HCT116 (cell line): ENCODE measurements at regions not wholly inside any gene's neighbourhood (a gene's known extent, or its start where the extent isn't known, plus 50 kb on each side); places are given as distances from the start of the nearest gene placed in this dataset.

ENCODE experiments used
- ATAC-seq: fragments of 200-7000 bp; cut with Tn5 transposase; 2 replicates; pipeline ENCODE4 v1.9.1; 2020; ENCODE audit warnings: mild to moderate bottlenecking, moderate library complexity
- BruUV-seq: library from RNA; stranded (reverse); fragments of 400-500 nt; replicated peaks from 2 replicates; lab custom pipeline; 2021; lab: Mats Ljungman, UMichigan
- CTCF ChIA-PET: fragments of 300-600 bp; sonication (Branson Sonifier 250); formaldehyde crosslinking; loops from one replicate; lab custom pipeline; 2021; ENCODE audit warnings: antibody characterized with exemption; lab: Charles Lee
- POLR2A ChIA-PET: fragments of 300-600, 350-600 bp; sonication (Branson Sonifier 250); formaldehyde crosslinking; loops from one replicate; lab custom pipeline; 2021; ENCODE audit warnings: antibody characterized with exemption; lab: Charles Lee
- RAD21 ChIA-PET, 2 experiments: fragments of 300-600 bp; sonication (Branson Sonifier 250); formaldehyde crosslinking; loops; one replicate each; lab custom pipeline; 2023; ENCODE audit warnings: low total read pairs in 2 of 2; ENCODE audit not compliant: uncharacterized antibody in 2 of 2, unreplicated experiment in 2 of 2, low non-redundant PET in 1 of 2; lab: Charles Lee
- DNase-seq: peaks from one replicate; pipeline ENCODE4 v3.0.0-alpha.2; 2010; ENCODE audit warnings: low read depth, low spot score
- H2AFZ ChIP-seq: fragments of 200-600 bp; shearing (Covaris generic), sonication (generic); 2 replicates; pipeline ENCODE4 v1.6.1; 2017; ENCODE audit warnings: low read depth, mixed run types, mixed read lengths, antibody characterized with exemption, low read length; ENCODE audit not compliant: poor library complexity, severe bottlenecking
- H3K27ac ChIP-seq: 2 replicates; pipeline ENCODE4 v1.5.1; 2012; ENCODE audit warnings: low read depth, low read length
- H3K27me3 ChIP-seq: fragments of 200-600 bp; sonication (generic); 2 replicates; pipeline ENCODE4 v1.6.1; 2016; ENCODE audit warnings: mixed run types, low read length, mixed read lengths; ENCODE audit not compliant: insufficient read depth
- H3K36me3 ChIP-seq, 2 experiments: fragments of 200-500 bp in 1 of 2; fragments of 200-600 bp in 1 of 2; sonication (Bioruptor generic) in 1 of 2; sonication (generic) in 1 of 2; 2 replicates each; pipeline versions ENCODE4 v1.5.1 to v1.6.1; 2014 to 2016; ENCODE audit warnings: low read length in 2 of 2, inconsistent platforms in 1 of 2, mixed read lengths in 1 of 2, mixed run types in 1 of 2; ENCODE audit not compliant: insufficient read depth in 2 of 2, control insufficient read depth in 1 of 2
- H3K4me1 ChIP-seq, 2 experiments: fragments of 200-600 bp in 1 of 2; sonication (generic) in 1 of 2; 2 replicates each; pipeline versions ENCODE4 v1.5.1 to v1.6.1; 2012 to 2017; ENCODE audit warnings: low read length in 2 of 2, inconsistent platforms in 1 of 2, mild to moderate bottlenecking in 1 of 2, mixed read lengths in 1 of 2, mixed run types in 1 of 2, moderate library complexity in 1 of 2; ENCODE audit not compliant: insufficient read depth in 2 of 2, control insufficient read depth in 1 of 2
- H3K4me2 ChIP-seq: fragments of 200-600 bp; sonication (generic); 2 replicates; pipeline ENCODE4 v1.6.1; 2017; ENCODE audit warnings: mixed run types, low read length, mixed read lengths
- H3K4me3 ChIP-seq, 2 experiments: fragments of 200-600 bp in 1 of 2; sonication (generic) in 1 of 2; replicated peaks in 1 of 2; 2 replicates each; pipeline ENCODE4 v1.5.1; 2011 to 2016; ENCODE audit warnings: low read length in 2 of 2, control low read depth in 1 of 2, low read depth in 1 of 2, mild to moderate bottlenecking in 1 of 2, mixed read lengths in 1 of 2, mixed run types in 1 of 2
- H3K79me2 ChIP-seq: fragments of 200-600 bp; sonication (generic); 2 replicates; pipeline ENCODE4 v1.6.1; 2017; ENCODE audit warnings: mild to moderate bottlenecking, mixed run types, low read length, moderate library complexity, mixed read lengths; ENCODE audit not compliant: insufficient read depth
- H3K9ac ChIP-seq: fragments of 200-600 bp; sonication (generic); 2 replicates; pipeline ENCODE4 v1.6.1; 2016; ENCODE audit warnings: low read length, mixed read lengths
- H3K9me2 ChIP-seq: fragments of 200-600 bp; sonication (generic), shearing (Covaris generic); 2 replicates; pipeline ENCODE4 v1.6.1; 2017; ENCODE audit warnings: mixed run types, mild to moderate bottlenecking, moderate library complexity; ENCODE audit not compliant: insufficient read depth
- H3K9me3 ChIP-seq, 2 experiments: fragments of 200-500 bp in 1 of 2; fragments of 200-600 bp in 1 of 2; sonication (Bioruptor generic) in 1 of 2; sonication (generic) in 1 of 2; 2 replicates each; pipeline ENCODE4 v1.6.1; 2014 to 2017; ENCODE audit warnings: low read length in 2 of 2, mixed read lengths in 2 of 2, inconsistent platforms in 1 of 2, low read depth in 1 of 2, mild to moderate bottlenecking in 1 of 2, mixed run types in 1 of 2, moderate library complexity in 1 of 2; ENCODE audit not compliant: control insufficient read depth in 1 of 2, insufficient read depth in 1 of 2
- H4K20me1 ChIP-seq: fragments of 200-600 bp; sonication (generic), shearing (Covaris generic); 2 replicates; pipeline ENCODE4 v1.6.1; 2017; ENCODE audit warnings: mixed run types, mild to moderate bottlenecking, moderate library complexity; ENCODE audit not compliant: insufficient read depth
- EZH2 ChIP-seq: fragments of 200-600 bp; sonication (generic); IDR thresholded peaks from 2 replicates; pipeline ENCODE4 v1.6.1; 2017; ENCODE audit warnings: antibody characterized with exemption, mixed run types
- EZH2phosphoT487 ChIP-seq: fragments of 200-600 bp; IDR thresholded peaks from 2 replicates; pipeline ENCODE4 v1.6.1; 2018; ENCODE audit warnings: antibody characterized with exemption, borderline replicate concordance
- FOSL1 ChIP-seq: IDR thresholded peaks from 2 replicates; pipeline ENCODE4 v1.6.1; 2012; ENCODE audit warnings: low read depth
- POLR2A ChIP-seq: IDR thresholded peaks from 2 replicates; pipeline ENCODE4 v1.7.0; 2011; ENCODE audit warnings: borderline replicate concordance; ENCODE audit not compliant: insufficient read depth, insufficient read length; ENCODE audit errors: extremely low read depth
- YY1 ChIP-seq: IDR thresholded peaks from 2 replicates; pipeline ENCODE4 v1.6.1; 2011; ENCODE audit warnings: low read length, low read depth, moderate library complexity, mild to moderate bottlenecking; ENCODE audit not compliant: insufficient replicate concordance; ENCODE audit errors: extremely low read depth
- ZFX ChIP-seq: fragments of 450-650 bp; IDR thresholded peaks from 2 replicates; pipeline ENCODE4 v1.6.1; 2017
- ZNF274 ChIP-seq: fragments of 200-500 bp; sonication (Bioruptor generic); IDR thresholded peaks from 2 replicates; pipeline ENCODE4 v1.6.1; 2014; ENCODE audit warnings: mild to moderate bottlenecking, low read depth, low read length, inconsistent platforms
- intact Hi-C: fragments of 100-400 bp; cut with micrococcal nuclease; formaldehyde crosslinking; loops from 2 replicates; pipeline ENCODE4 v1.10.0; 2022
- TF ChIP-seq, protein P1 (sequence below): IDR thresholded peaks from 2 replicates; pipeline ENCODE4 v1.6.1; 2012
- TF ChIP-seq, protein P2 (sequence below), 3 experiments: fragments of 200-600 bp in 1 of 3; sonication (generic) in 1 of 3; IDR thresholded peaks in 2 of 3; conservative IDR thresholded peaks in 1 of 3; 2 replicates each; pipeline ENCODE4 v1.5.1; 2012 to 2017; ENCODE audit warnings: low read depth in 2 of 3, low read length in 2 of 3, antibody characterized with exemption in 1 of 3, borderline replicate concordance in 1 of 3, control low read depth in 1 of 3, mild to moderate bottlenecking in 1 of 3, mixed read lengths in 1 of 3, mixed run types in 1 of 3, moderate library complexity in 1 of 3; ENCODE audit not compliant: insufficient read depth in 1 of 3
- TF ChIP-seq, protein P3 (sequence below): IDR thresholded peaks from 2 replicates; pipeline ENCODE4 v1.6.1; 2011; ENCODE audit warnings: mild to moderate bottlenecking, low read length, moderate library complexity; ENCODE audit not compliant: insufficient replicate concordance; ENCODE audit errors: extremely low read depth
- TF ChIP-seq, protein P4 (sequence below): IDR thresholded peaks from 2 replicates; pipeline ENCODE4 v1.6.1; 2012; ENCODE audit warnings: low read depth

DNA sequence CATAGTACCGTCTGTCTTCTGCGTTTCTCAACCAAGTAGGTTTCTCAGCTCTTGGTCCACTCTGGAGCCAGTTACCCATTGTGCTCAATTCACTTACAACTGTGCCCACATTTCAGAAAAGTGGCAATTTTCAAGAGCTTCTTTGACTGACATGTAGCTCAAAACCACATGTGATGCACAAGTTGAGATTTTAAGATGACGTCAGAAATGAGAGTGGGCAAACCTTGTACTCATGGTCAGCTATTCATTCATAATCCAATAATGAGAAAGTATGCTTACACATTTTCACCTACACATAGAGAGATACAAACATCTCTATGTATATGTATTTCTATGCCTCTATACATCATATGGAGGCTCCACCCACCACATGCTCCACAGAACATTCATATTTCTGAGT, 487.2 kb upstream of the AKR1E2 start:
- POLR2A ChIA-PET: no interaction called here
- Histone ChIP-seq H3K9me2 (no peaks in the 10 kb centered on the region), H3K4me1 (peaks cover under 1 to 2% of the 10 kb centered on the region in 2 experiments; a peak in 2 of 4 replicates), H3K79me2 (no peaks in the 10 kb centered on the region), H4K20me1 (no peaks in the 10 kb centered on the region), H3K27me3 (no peaks in the 10 kb centered on the region), H3K27ac (no peak overlapping the region), H3K9ac (no peak overlapping the region), H3K4me2 (no peak overlapping the region), H2AFZ (no peak overlapping the region), H3K36me3 (no peaks in the 10 kb centered on the region), H3K9me3 (no peaks in the 10 kb centered on the region)
- intact Hi-C loops: no loop called here
- CTCF ChIA-PET: no interaction called here
- BruUV-seq: no TSS peak
- no peak for DNase-seq
- no peak for ATAC-seq
- TF ChIP-seq, protein P1, sequence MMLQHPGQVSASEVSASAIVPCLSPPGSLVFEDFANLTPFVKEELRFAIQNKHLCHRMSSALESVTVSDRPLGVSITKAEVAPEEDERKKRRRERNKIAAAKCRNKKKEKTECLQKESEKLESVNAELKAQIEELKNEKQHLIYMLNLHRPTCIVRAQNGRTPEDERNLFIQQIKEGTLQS: no peak
- TF ChIP-seq EZH2phosphoT487 (no peak), ZFX (no peak)
- TF ChIP-seq, protein P2, sequence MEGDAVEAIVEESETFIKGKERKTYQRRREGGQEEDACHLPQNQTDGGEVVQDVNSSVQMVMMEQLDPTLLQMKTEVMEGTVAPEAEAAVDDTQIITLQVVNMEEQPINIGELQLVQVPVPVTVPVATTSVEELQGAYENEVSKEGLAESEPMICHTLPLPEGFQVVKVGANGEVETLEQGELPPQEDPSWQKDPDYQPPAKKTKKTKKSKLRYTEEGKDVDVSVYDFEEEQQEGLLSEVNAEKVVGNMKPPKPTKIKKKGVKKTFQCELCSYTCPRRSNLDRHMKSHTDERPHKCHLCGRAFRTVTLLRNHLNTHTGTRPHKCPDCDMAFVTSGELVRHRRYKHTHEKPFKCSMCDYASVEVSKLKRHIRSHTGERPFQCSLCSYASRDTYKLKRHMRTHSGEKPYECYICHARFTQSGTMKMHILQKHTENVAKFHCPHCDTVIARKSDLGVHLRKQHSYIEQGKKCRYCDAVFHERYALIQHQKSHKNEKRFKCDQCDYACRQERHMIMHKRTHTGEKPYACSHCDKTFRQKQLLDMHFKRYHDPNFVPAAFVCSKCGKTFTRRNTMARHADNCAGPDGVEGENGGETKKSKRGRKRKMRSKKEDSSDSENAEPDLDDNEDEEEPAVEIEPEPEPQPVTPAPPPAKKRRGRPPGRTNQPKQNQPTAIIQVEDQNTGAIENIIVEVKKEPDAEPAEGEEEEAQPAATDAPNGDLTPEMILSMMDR (IDR thresholded peaks at IDR 0.05 in 2 of 3, conservative IDR thresholded peaks at IDR 0.05 in 1 of 3; ENCODE audit: borderline replicate concordance in 1 of 3, insufficient read depth in 1 of 3, low read depth in 2 of 3, low read length in 2 of 3): no peak
- TF ChIP-seq, all 23 proteins: peak for 0
- RAD21 ChIA-PET: no interaction called here
- no peak overlapping the region for H3K4me3 ChIP-seq

DNA sequence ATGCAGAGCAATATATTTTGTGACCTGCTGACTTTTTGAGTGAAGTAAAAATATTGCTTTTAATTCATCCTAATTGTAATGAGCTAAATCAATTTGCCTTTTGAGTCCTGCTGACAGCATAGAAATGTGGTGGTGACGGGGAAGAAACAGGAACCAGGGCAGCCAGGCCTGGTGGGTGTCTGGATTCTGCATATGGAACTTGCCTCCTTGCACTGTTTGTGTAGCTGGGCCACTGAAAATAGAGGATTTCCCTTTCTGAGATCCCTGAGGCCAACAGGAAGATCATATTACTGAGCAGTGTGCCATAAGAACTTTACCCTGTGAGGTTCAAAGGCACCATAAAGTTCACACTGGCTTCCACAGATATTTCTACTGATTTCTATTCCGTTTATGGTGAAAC, 488.4 kb upstream of the AKR1E2 start:
- Histone ChIP-seq H3K36me3 (no peaks in the 10 kb centered on the region), H3K9me3 (no peaks in the 10 kb centered on the region), H4K20me1 (no peaks in the 10 kb centered on the region), H3K27ac (no peak overlapping the region), H3K4me1 (no peaks in the 10 kb centered on the region), H3K9ac (no peak overlapping the region), H3K79me2 (no peaks in the 10 kb centered on the region), H3K4me3 (no peak overlapping the region), H3K27me3 (no peaks in the 10 kb centered on the region), H3K9me2 (no peaks in the 10 kb centered on the region), H2AFZ (no peak overlapping the region), H3K4me2 (no peak overlapping the region)
- BruUV-seq: no TSS peak
- TF ChIP-seq, protein P3, sequence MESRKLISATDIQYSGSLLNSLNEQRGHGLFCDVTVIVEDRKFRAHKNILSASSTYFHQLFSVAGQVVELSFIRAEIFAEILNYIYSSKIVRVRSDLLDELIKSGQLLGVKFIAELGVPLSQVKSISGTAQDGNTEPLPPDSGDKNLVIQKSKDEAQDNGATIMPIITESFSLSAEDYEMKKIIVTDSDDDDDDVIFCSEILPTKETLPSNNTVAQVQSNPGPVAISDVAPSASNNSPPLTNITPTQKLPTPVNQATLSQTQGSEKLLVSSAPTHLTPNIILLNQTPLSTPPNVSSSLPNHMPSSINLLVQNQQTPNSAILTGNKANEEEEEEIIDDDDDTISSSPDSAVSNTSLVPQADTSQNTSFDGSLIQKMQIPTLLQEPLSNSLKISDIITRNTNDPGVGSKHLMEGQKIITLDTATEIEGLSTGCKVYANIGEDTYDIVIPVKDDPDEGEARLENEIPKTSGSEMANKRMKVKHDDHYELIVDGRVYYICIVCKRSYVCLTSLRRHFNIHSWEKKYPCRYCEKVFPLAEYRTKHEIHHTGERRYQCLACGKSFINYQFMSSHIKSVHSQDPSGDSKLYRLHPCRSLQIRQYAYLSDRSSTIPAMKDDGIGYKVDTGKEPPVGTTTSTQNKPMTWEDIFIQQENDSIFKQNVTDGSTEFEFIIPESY: no peak
- TF ChIP-seq YY1: no peak
- TF ChIP-seq ZNF274: no peak
- no peak for TF ChIP-seq FOSL1
- TF ChIP-seq, protein P1: no peak
- no peak for TF ChIP-seq EZH2
- no peak for TF ChIP-seq POLR2A
- TF ChIP-seq, protein P4, sequence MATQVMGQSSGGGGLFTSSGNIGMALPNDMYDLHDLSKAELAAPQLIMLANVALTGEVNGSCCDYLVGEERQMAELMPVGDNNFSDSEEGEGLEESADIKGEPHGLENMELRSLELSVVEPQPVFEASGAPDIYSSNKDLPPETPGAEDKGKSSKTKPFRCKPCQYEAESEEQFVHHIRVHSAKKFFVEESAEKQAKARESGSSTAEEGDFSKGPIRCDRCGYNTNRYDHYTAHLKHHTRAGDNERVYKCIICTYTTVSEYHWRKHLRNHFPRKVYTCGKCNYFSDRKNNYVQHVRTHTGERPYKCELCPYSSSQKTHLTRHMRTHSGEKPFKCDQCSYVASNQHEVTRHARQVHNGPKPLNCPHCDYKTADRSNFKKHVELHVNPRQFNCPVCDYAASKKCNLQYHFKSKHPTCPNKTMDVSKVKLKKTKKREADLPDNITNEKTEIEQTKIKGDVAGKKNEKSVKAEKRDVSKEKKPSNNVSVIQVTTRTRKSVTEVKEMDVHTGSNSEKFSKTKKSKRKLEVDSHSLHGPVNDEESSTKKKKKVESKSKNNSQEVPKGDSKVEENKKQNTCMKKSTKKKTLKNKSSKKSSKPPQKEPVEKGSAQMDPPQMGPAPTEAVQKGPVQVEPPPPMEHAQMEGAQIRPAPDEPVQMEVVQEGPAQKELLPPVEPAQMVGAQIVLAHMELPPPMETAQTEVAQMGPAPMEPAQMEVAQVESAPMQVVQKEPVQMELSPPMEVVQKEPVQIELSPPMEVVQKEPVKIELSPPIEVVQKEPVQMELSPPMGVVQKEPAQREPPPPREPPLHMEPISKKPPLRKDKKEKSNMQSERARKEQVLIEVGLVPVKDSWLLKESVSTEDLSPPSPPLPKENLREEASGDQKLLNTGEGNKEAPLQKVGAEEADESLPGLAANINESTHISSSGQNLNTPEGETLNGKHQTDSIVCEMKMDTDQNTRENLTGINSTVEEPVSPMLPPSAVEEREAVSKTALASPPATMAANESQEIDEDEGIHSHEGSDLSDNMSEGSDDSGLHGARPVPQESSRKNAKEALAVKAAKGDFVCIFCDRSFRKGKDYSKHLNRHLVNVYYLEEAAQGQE: no peak
- ATAC-seq: no peak
- RAD21 ChIA-PET: interaction anchor here in 1 of 2 experiments (0.5 kb wide), 1 partner anchor 173 kb away, joined by 3 read pairs; no protein-coding TSS in a partner anchor
- CTCF ChIA-PET: no interaction called here
- intact Hi-C loops: no loop called here
- no peak for DNase-seq
- POLR2A ChIA-PET: no interaction called here
